Naive thymus-derived CD4-positive, alpha-beta T cell (primary cell): ENCODE measurements at regions not wholly inside any gene's neighbourhood (a gene's known extent, or its start where the extent isn't known, plus 50 kb on each side); places are given as distances from the start of the nearest gene placed in this dataset.

ENCODE experiments used
- ATAC-seq: fragments of 150-1000 bp; cut with Tn5 transposase; 2 replicates; pipeline ENCODE4 v1.10.0; 2021; ENCODE audit warnings: mild to moderate bottlenecking, moderate library complexity
- CTCF ChIA-PET: fragments of 350-600 bp; sonication (Branson Sonifier 250); formaldehyde crosslinking; loops from one replicate; lab custom pipeline; 2021; ENCODE audit warnings: antibody characterized with exemption; lab: Charles Lee
- POLR2A ChIA-PET: fragments of 350-600 bp; sonication (Branson Sonifier 250); formaldehyde crosslinking; loops from one replicate; lab custom pipeline; 2021; ENCODE audit warnings: antibody characterized with exemption, inconsistent platforms; lab: Charles Lee
- DNase-seq, 9 donors: peaks; one replicate each; pipeline versions ENCODE4 v3.0.0 to v3.0.0-alpha.2; 2020 to 2022; ENCODE audit warnings: mixed read lengths in 1 of 9
- H3K27ac ChIP-seq: one replicate; pipeline ENCODE4 v1.7.0; 2013; ENCODE audit warnings: mild to moderate bottlenecking, low read depth, low read length, moderate library complexity
- H3K27me3 ChIP-seq, 2 donors: one replicate each; pipeline ENCODE4 v1.7.0; 2013; ENCODE audit warnings: low read length in 2 of 2, mild to moderate bottlenecking in 2 of 2, moderate library complexity in 2 of 2; ENCODE audit not compliant: control insufficient read depth in 2 of 2, insufficient read depth in 2 of 2
- H3K36me3 ChIP-seq, 3 experiments: 1 replicate in 2 of 3; 2 replicates in 1 of 3; pipeline ENCODE4 v1.7.0; 2013; ENCODE audit warnings: low read length in 3 of 3, mild to moderate bottlenecking in 3 of 3, moderate library complexity in 1 of 3; ENCODE audit not compliant: insufficient read depth in 3 of 3, control insufficient read depth in 2 of 3
- H3K4me1 ChIP-seq, 2 donors: one replicate each; pipeline ENCODE4 v1.7.0; 2013; ENCODE audit warnings: low read length in 2 of 2, mild to moderate bottlenecking in 2 of 2, moderate library complexity in 1 of 2; ENCODE audit not compliant: control insufficient read depth in 2 of 2, insufficient read depth in 2 of 2
- H3K4me3 ChIP-seq: 2 replicates; pipeline ENCODE4 v1.7.0; 2013; ENCODE audit warnings: mild to moderate bottlenecking, low read length
- H3K9me3 ChIP-seq, 3 experiments: 1 replicate in 2 of 3; 2 replicates in 1 of 3; pipeline ENCODE4 v1.7.0; 2013; ENCODE audit warnings: low read length in 3 of 3; ENCODE audit not compliant: control insufficient read depth in 2 of 3
- H3K27ac Mint-ChIP-seq, 9 donors: one replicate each; pipeline ENCODE4 v1.8.0; 2020 to 2022; ENCODE audit warnings: mixed read lengths in 9 of 9, mild to moderate bottlenecking in 8 of 9, moderate library complexity in 5 of 9, inconsistent platforms in 2 of 9
- H3K27me3 Mint-ChIP-seq, 5 donors: one replicate each; pipeline ENCODE4 v1.8.0; 2021 to 2022; ENCODE audit warnings: mixed read lengths in 5 of 5, mild to moderate bottlenecking in 1 of 5
- H3K36me3 Mint-ChIP-seq, 5 donors: one replicate each; pipeline ENCODE4 v1.8.0; 2020 to 2022; ENCODE audit warnings: mixed read lengths in 5 of 5, mild to moderate bottlenecking in 3 of 5, inconsistent platforms in 1 of 5
- H3K4me1 Mint-ChIP-seq, 7 donors: one replicate each; pipeline ENCODE4 v1.8.0; 2020 to 2022; ENCODE audit warnings: mixed read lengths in 7 of 7, mild to moderate bottlenecking in 3 of 7, inconsistent platforms in 1 of 7
- H3K4me3 Mint-ChIP-seq, 10 donors: one replicate each; pipeline ENCODE4 v1.8.0; 2020 to 2022; ENCODE audit warnings: mild to moderate bottlenecking in 10 of 10, mixed read lengths in 10 of 10, moderate library complexity in 6 of 10, inconsistent platforms in 2 of 10
- H3K9me3 Mint-ChIP-seq, 11 donors: one replicate each; pipeline ENCODE4 v1.8.0; 2020 to 2022; ENCODE audit warnings: mixed read lengths in 11 of 11, mild to moderate bottlenecking in 4 of 11, inconsistent platforms in 1 of 11, moderate library complexity in 1 of 11
- intact Hi-C, 2 donors: fragments of 100-400 bp; cut with micrococcal nuclease; formaldehyde crosslinking; loops; one replicate each; pipeline ENCODE4 v1.15.1; 2023

DNA sequence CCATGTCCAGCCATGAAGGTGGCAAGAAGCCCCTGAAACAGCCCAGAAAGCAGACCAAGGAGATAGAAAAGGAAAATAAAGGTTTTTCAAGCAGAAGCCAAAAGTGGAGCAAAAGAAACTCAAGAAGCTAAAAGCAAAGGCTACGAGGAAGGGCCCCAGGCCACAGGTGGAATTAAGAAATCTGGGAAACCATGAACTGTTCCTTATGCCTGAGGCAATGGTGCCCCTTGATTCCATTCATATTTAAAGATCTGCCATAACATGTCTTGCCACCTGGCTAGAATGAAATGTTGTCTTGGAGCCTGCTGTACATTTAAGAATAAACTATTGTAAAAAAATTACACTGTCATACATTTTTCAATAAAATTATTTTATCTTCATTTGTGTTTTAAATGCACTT is 59.5 kb upstream of the TARS1 start:
- ATAC-seq (no peak), DNase-seq (no peak)
- Histone ChIP-seq H3K36me3 (no peaks in the 10 kb centered on the region), H3K27me3 (no peaks in the 10 kb centered on the region), H3K9me3 (peaks cover 0 to 7% (median 0%) of the 10 kb centered on the region in 3 experiments), H3K4me1 (no peaks in the 10 kb centered on the region), H3K4me3 (no peak overlapping the region), H3K27ac (no peak overlapping the region)
- ChIA-PET POLR2A (no interaction called here), CTCF (no interaction called here)
- peaks cover 0 to 11% (median 7%) of the 10 kb centered on the region in 5 donors for H3K36me3 Mint-ChIP-seq
- H3K27ac Mint-ChIP-seq: no peak overlapping the region
- peaks cover 5 to 35% (median 15%) of the 10 kb centered on the region in 11 donors for H3K9me3 Mint-ChIP-seq
- peaks cover 4 to 15% (median 12%) of the 10 kb centered on the region in 5 donors for H3K27me3 Mint-ChIP-seq
- H3K4me1 Mint-ChIP-seq: no peaks in the 10 kb centered on the region
- intact Hi-C loops: no loop called here
- no peak overlapping the region for H3K4me3 Mint-ChIP-seq
